HG02938 (cell line): ENCODE measurements at regions not wholly inside any gene's neighbourhood (a gene's known extent, or its start where the extent isn't known, plus 50 kb on each side); places are given as distances from the start of the nearest gene placed in this dataset.
"Not testable (repeated sequence)": the region's sequence is repeated elsewhere in the genome, so short reads cannot be mapped to it uniquely, and the experiment has no call there.

ENCODE experiments used
- ATAC-seq: cut with Tn5 transposase; IDR thresholded peaks from one replicate; pipeline ENCODE4 v1.9.1; 2021; ENCODE audit warnings: mild to moderate bottlenecking, moderate library complexity; ENCODE audit not compliant: unreplicated experiment

- ATAC-seq = no peak
Measured at GRCh38 chrX:25144043-25144940, 128.5 kb upstream of the ARX start.

- ATAC-seq = no peak
Measured at GRCh38 chrX:25143596-25143995, 127.8 kb upstream of the ARX start.

DNA sequence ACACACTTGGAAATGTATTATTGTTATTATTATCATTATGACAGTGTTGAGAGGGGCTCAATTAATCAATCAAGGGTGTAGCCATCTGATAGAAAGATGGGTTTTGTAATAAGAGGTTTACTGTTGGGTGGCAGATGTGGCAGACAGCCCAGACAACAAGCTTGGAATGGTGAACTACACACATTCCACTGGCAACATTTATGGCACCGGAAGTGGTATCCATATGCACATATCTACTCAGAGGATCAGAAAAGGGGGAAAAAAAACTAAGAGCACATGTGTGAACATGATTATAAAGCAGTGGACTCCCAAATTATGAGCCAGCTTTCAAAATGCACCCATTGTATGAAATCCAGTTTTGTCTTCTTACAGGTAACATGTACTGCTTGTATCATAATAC is 125.9 kb upstream of the ARX start:
- ATAC-seq = no peak

- ATAC-seq = no peak
Measured at GRCh38 chrX:25131055-25131454, 115.3 kb upstream of the ARX start.

GRCh38 chrX:25130619-25131018 is 114.9 kb upstream of the ARX start:
- ATAC-seq = no peak

DNA sequence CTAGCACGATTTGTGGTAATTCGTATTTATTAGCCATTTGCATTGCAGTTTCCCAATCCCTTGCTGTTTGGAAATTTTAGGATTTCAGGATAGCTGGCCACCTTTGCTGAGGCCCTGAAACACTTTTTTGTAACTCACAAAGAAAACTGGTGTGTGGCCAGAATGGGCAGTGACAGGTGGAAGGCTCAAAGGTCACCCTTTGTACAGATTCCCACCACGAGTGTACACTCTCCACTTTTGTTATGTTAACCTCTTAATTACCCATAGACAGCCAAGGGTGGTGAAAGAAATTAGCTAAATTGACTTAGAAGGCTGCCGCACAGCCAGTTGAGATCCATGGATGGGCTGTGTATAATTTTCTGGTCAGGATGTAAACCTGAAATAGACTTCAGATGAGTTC is 109.7 kb upstream of the ARX start:
- no peak for ATAC-seq

GRCh38 chrX:25124391-25124790 is 108.6 kb upstream of the ARX start:
- ATAC-seq = no peak

- no peak for ATAC-seq
Measured at GRCh38 chrX:25112156-25112555, 96.4 kb upstream of the ARX start.

DNA sequence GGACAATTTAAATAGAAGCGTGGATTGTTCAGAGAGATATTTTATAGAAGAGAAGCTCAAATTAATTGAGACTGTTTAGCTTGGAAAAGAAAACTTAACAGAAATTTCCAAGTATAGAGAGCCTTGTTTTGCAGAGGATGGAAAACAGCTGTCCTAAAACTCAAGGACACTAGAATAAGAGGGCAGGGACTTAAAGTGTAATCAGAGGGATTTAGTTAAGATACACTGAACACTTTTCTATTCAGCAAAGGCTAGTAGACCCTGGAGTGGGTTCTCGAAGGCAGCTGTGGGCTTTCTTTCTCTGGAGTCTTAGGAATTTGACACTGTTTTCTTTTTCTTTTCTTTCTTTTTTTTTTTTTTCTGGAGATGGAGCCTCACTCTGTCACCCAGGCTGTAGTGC is 92.7 kb upstream of the ARX start:
- ATAC-seq = no peak

DNA sequence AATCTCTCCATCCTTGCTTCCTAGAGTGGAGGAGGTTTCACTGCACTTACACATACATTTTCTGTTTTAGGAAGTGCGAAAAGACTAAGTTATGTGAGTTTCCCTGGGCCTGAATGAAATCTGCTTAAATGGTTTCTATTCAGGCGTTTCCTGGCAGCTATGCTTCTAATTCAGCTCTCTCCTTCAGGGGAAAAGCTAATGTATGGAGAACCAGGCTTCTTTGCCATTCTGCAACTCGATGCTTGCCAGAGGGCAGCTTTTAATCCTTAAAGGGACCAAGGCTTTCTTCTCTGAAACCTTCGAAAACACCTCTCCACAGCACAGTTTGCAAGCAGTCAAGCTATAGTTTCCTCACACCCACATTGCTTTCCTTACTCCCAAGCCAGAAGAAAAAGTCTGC is 89.5 kb upstream of the ARX start:
- no peak for ATAC-seq

- no peak for ATAC-seq
Measured at GRCh38 chrX:25096522-25097045, 80.8 kb upstream of the ARX start.

DNA sequence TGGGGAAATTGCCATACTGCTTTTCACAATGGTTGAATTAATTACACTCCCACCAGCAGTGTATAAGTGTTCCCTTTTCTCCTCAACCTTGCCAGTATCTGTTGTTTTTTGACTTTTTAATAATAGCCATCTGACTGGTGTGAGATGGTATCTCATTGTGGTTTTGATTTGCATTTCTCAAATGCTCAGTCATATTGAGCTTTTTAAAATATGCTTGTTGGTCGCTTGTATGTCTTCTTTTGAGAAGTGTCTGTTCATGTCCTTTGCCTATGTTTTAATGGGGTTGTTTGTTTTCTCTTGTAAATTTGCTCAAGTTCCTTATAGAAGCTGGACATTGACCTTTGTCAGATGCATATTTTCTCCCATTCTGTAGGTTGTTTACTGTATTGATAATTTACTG is 75.4 kb upstream of the ARX start:
- ATAC-seq = not testable (repeated sequence)

DNA sequence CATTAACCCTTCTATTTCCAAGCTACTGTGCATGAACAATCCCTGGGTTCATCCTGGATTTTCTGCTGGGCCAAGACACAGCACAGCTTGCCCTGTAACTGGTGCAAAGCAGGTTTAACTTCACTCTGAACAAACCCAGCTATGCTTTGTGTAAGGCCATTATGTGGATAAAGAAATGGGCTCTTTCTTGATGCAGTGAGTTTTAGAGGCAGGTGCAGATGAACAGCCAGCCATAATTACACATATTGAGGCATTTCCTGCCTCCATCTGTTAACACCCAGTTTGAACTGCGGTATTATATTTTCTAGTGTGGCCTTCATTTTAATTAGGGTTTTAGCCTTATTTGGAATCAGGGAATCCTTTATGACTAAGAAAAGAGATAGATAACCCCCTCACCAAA is 68.7 kb upstream of the ARX start:
- ATAC-seq = no peak

DNA sequence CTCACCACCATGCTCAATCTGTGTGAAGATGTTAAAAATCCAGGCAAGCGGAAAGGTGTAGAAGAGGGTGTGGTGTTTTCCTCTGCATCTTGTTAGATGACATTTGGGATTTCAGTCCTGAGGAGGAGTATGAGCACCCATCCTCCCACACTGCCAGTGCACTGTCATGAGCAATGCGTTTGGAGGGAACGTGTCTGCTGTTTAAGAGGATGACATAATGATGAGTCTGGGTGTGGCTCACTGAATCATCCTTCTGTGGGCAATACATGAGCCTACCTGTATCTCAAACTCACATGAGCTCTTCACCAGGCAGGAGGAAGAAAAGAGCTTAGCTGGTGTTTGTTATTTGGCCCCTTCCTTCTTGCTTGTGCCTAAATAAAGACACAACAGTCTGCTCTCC is 67.9 kb upstream of the ARX start:
- no peak for ATAC-seq

DNA sequence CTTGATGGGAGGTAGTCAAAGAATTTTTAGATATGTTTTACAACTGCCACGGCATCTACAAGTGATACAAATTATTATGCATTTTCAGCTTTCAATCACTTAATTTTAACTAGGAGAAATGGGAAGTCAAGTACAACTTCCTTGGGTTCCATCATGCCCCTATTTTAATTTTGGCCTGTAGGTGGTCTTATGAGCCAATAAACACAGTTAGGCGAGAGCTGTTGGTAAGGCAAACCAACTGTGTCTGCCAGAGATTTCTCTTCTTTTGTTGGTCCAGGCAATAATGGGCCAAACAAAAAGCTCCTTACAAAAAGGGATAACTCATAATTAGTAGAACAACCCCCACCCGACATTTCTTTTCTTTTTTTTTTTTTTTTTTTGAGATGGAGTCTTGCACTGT is 63.3 kb upstream of the ARX start:
- no peak for ATAC-seq

DNA sequence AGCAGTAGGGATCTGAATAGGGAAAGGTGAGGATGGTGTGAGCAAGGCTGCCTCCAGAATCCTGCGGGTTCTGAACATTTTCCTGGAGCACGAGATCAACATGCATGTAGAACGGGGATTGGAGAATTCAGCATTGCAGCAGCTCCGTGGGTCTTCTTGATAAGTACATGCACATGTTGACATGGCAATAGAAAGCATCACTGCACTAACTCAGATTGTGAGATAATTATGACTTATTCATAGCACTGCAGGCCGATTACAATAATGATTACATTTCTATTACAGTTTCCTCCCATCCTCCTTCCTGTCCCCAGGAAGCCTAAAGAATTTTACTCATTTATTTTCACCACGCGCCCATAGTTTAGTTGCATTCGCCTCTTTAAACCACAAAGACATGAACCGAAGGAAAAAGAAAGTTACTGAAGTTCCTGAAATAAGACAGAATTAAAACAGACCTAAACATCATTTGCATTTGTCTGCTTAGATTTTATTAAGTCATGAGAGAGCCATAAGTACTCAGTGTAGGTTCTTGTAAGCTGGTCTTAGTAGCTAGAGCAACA is 61.3 kb upstream of the ARX start:
- no peak for ATAC-seq

DNA sequence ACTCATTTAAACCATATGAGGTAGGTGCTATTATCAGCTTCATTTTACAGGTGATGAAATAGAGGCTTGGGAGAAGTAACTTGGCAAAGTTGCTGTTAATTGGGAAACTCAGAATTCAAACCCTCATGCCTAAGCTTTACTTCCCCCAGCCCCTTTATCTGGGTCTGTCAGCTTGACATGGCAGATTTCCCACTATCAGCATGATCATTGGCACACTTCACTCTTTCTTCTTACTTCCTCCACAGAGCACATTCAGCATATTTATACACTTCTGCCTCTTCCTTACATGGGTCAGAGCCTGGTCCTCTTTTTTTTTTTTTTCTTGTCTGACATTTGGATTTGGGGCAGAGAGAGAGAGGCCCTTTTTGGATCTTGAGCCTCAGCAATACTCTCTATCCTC is 56.5 kb upstream of the ARX start:
- ATAC-seq = no peak

GRCh38 chrX:25070038-25070437 is 54.3 kb upstream of the ARX start:
- ATAC-seq = no peak

- ATAC-seq = no peak
Measured at GRCh38 chrX:25069209-25069608, 53.4 kb upstream of the ARX start.

- no peak for ATAC-seq
Measured at GRCh38 chrX:25068340-25068739, 52.6 kb upstream of the ARX start.

GRCh38 chrX:25067271-25068172 is 51.8 kb upstream of the ARX start:
- peak; percentile 59 for ATAC-seq
